Posterior vena cava (tissue), 2 donors: ENCODE measurements at regions not wholly inside any gene's neighbourhood (a gene's known extent, or its start where the extent isn't known, plus 50 kb on each side); places are given as distances from the start of the nearest gene placed in this dataset.

Source experiments
- DNase-seq: peaks from one replicate; pipeline ENCODE4 v3.0.0-alpha.2; 2020; ENCODE audit warnings: low spot score
- intact Hi-C, 2 donors: fragments of 100-400 bp; cut with DNase I; formaldehyde crosslinking; loops; one replicate each; pipeline versions ENCODE4 v1.14.1 to v1.14.2; 2022 to 2023
- donor health status: DM: yes; HTN: yes; CAD: no.
- donor health status: DM: yes; HTN: yes; CAD: no.

- no peak for DNase-seq
- intact Hi-C loops = no loop called here
Observed at GRCh38 chrX:149282909-149283308, 222.2 kb downstream of the IDS start.

GRCh38 chrX:149280011-149280410 lies 225.1 kb downstream of the IDS start:
- intact Hi-C loops = no loop called here

GRCh38 chrX:149275836-149276235 lies 229.3 kb downstream of the IDS start:
- intact Hi-C loops = no loop called here
- no peak for DNase-seq

More at GRCh38 chrX:149280011-149280410, 225.1 kb downstream of the IDS start:
- no peak for DNase-seq

GRCh38 chrX:149274516-149275105 lies 230.5 kb downstream of the IDS start:
- no peak for DNase-seq
- intact Hi-C loops = no loop called here

- no peak for DNase-seq
- intact Hi-C loops = no loop called here
Observed at GRCh38 chrX:149272690-149273463, 232.2 kb downstream of the IDS start.

- no peak for DNase-seq
- intact Hi-C loops = no loop called here
Observed at GRCh38 chrX:149267878-149268813, 237.0 kb downstream of the IDS start.

GRCh38 chrX:149262086-149262485 lies 243.0 kb downstream of the IDS start:
- intact Hi-C loops = no loop called here
- DNase-seq = no peak

GRCh38 chrX:149259241-149259640 lies 245.9 kb downstream of the IDS start:
- intact Hi-C loops = no loop called here
- DNase-seq = no peak

- DNase-seq = no peak
Observed at GRCh38 chrX:149255860-149256259, 249.2 kb downstream of the IDS start.

GRCh38 chrX:149248073-149248625 lies 257.0 kb downstream of the IDS start:
- no peak for DNase-seq
- intact Hi-C loops = no loop called here

More at GRCh38 chrX:149255860-149256259, 249.2 kb downstream of the IDS start:
- intact Hi-C loops = no loop called here

- intact Hi-C loops = no loop called here
- no peak for DNase-seq
Observed at GRCh38 chrX:149230689-149231088, 274.4 kb downstream of the IDS start.

- no peak for DNase-seq
- intact Hi-C loops = loop anchor here in 1 of 2 donors (5.0 kb wide), 1 partner anchor 1427 kb away; no protein-coding TSS in a partner anchor
Observed at GRCh38 chrX:149223854-149224253, 281.3 kb downstream of the IDS start.

GRCh38 chrX:149222040-149222439 lies 283.1 kb downstream of the IDS start:
- intact Hi-C loops = loop anchor here in 1 of 2 donors (5.0 kb wide), 1 partner anchor 1425 kb away; no protein-coding TSS in a partner anchor
- DNase-seq = no peak

GRCh38 chrX:149221230-149221629 lies 283.9 kb downstream of the IDS start:
- intact Hi-C loops = loop anchor here in 1 of 2 donors (5.0 kb wide), 1 partner anchor 1424 kb away; no protein-coding TSS in a partner anchor
- no peak for DNase-seq

GRCh38 chrX:149213264-149213663 lies 291.8 kb downstream of the IDS start:
- no peak for DNase-seq
- intact Hi-C loops = no loop called here

GRCh38 chrX:149208307-149208706 lies 296.8 kb downstream of the IDS start:
- no peak for DNase-seq
- intact Hi-C loops = no loop called here

- intact Hi-C loops = no loop called here
- DNase-seq = no peak
Observed at GRCh38 chrX:149207518-149207917, 297.6 kb downstream of the IDS start.

- intact Hi-C loops = no loop called here
- DNase-seq = no peak
Observed at GRCh38 chrX:149205937-149206336, 299.2 kb downstream of the IDS start.

GRCh38 chrX:149205081-149205480 lies 300.0 kb downstream of the IDS start:
- intact Hi-C loops = no loop called here

More at GRCh38 chrX:149205081-149205480, 300.0 kb downstream of the IDS start:
- no peak for DNase-seq
